ENCODE measurements at regions not wholly inside any gene's neighbourhood (a gene's known extent, or its start where the extent isn't known, plus 50 kb on each side); places are given as distances from the start of the nearest gene placed in this dataset.

DNA sequence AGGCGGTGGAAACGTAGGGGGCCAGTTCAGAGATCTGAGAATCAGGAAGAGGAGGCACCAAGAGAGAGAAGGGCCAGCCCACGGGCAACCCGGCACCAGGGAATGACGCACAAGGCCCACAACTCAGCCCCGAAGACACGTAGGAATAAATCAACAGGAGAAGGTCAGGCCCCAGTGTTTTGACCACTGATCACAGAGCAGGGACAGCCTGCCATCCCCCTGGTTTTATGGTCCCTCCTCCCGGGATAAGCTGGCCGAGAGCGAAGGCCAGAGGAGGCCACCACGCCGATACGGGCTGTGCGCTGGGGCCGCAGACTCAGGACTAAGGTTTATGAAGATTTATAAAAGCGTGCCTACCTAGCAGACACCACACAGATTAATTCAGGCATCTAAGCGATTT is 341.4 kb downstream of the ZNF516 start:
- no peak for TF ChIP-seq CTCF (IDR thresholded peaks at IDR 0.05)

- TF ChIP-seq CTCF (IDR thresholded peaks at IDR 0.05): no peak
These were observed 345.3 kb downstream of the ZNF516 start for GRCh38 chr18:76149734-76150133.

DNA sequence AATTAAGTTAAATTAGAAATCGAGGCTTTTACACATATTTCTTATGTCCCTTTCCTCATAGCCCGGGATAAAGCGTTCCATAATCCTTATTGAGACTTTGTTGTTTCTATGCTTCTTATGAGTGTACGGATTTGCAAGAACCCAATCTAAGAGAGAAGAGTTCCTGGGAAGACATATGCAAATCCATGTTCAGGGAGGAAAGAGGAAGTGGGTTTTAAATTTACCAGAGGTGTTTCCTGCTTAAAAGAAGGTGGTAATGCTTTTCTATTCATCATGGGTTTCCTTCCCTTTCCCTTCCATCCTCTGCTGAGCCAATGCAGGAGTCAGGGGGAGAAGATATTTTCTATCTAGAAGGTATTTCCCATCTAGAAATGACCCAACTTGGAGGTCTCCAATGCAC is 345.8 kb downstream of the ZNF516 start:
- no peak for TF ChIP-seq CTCF (IDR thresholded peaks at IDR 0.05)

DNA sequence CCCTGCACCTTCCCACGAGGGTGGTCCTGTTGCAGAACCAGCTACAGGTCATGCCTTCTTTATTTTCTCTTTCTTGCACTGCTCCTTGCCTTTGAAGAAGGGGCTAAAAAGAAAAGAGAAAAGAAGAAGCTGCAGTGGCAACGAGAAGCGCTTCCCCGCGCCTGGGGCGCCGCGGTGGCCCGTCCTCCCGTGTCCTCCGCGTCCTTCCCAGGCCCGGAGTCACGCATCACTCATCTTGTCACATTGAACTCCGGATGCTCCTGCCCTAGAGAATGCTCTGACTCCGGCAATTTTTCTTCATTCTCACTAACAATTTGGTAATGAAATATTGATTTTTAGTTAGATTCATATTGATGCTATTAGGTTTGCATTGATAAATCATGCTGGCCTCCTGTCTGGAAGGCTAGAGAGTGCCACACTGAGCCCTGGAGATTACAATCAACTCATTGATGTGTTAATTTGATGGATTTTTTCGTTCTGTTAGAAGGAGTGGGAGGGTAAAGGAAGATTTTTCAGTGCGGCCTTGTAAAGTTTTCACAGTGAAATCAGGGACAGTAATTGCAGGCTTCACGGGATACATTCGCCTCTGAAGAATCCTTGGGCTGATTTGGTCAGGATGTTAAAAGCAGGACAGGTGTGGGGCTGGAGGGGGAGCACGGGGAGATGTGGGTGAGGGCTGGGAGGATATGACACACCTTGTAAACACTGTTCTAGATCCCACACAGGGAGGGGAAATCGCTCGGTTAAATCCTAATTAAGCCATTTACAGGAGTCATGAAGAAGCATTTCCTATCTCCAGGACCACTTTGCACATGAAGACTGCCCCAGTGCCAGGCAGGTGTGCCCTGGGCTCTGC is 349.3 kb downstream of the ZNF516 start:
- TF ChIP-seq CTCF (IDR thresholded peaks at IDR 0.05): no peak

GRCh38 chr18:76144844-76145243 is 350.2 kb downstream of the ZNF516 start:
- TF ChIP-seq CTCF (IDR thresholded peaks at IDR 0.05): no peak

DNA sequence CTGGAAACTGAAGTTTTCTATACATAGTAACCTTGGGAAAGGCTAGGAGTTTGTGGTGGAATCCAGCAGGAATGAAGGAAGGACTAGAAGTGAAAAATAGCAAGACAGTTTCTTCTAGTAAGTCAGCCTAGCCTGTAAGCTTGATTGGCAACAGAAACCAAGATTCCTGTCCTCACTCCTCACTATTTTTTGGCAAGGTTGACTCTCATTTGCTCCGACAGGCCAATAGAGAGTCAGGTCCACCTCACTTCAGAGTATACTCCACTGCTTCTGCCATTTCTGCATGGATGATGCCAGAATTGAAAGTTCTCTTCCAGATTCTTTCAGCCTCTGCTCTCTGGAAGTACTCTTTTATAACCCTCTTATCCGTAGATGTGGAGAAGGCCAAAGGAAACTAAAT is 352.4 kb downstream of the ZNF516 start:
- TF ChIP-seq CTCF (IDR thresholded peaks at IDR 0.05): no peak

- TF ChIP-seq CTCF (IDR thresholded peaks at IDR 0.05): no peak
These were observed 355.2 kb downstream of the ZNF516 start for GRCh38 chr18:76139844-76140243.

Data from LNCAP (cell line).